ENCODE measurements at regions not wholly inside any gene's neighbourhood (a gene's known extent, or its start where the extent isn't known, plus 50 kb on each side); places are given as distances from the start of the nearest gene placed in this dataset.

DNA sequence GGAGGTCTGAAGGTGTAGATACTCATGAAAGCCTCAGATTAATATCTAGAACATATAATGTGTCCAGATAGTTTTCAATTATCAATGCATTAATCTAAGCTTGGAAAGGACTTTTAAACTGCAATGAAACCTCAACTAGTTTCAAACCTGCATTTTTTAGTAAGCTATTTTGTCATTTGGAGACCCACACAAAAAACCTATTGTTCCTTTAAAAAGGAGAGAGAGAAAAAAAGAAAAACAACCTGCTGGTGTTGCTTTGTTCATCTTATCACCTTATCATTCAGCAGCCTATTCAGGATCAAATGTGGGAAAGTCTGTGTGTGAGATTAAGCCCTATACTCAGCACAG lies 215.7 kb upstream of the PLEKHG7 start:
- TF ChIP-seq CTCF (IDR thresholded peaks at IDR 0.05; ENCODE audit: insufficient read depth, low read depth, low read length, missing control alignments): no peak
- DNase-seq (ENCODE audit: low read depth): no peak

GRCh38 chr12:92486443-92487137 lies 216.2 kb upstream of the PLEKHG7 start:
- TF ChIP-seq CTCF (IDR thresholded peaks at IDR 0.05; ENCODE audit: insufficient read depth, low read depth, low read length, missing control alignments): no peak
- H3K4me3 ChIP-seq (ENCODE audit: low read length): no peak overlapping the region
- DNase-seq (ENCODE audit: low read depth): no peak

More for the DNA sequence above, 215.7 kb upstream of the PLEKHG7 start:
- no peak overlapping the region for H3K4me3 ChIP-seq (ENCODE audit: low read length)

DNA sequence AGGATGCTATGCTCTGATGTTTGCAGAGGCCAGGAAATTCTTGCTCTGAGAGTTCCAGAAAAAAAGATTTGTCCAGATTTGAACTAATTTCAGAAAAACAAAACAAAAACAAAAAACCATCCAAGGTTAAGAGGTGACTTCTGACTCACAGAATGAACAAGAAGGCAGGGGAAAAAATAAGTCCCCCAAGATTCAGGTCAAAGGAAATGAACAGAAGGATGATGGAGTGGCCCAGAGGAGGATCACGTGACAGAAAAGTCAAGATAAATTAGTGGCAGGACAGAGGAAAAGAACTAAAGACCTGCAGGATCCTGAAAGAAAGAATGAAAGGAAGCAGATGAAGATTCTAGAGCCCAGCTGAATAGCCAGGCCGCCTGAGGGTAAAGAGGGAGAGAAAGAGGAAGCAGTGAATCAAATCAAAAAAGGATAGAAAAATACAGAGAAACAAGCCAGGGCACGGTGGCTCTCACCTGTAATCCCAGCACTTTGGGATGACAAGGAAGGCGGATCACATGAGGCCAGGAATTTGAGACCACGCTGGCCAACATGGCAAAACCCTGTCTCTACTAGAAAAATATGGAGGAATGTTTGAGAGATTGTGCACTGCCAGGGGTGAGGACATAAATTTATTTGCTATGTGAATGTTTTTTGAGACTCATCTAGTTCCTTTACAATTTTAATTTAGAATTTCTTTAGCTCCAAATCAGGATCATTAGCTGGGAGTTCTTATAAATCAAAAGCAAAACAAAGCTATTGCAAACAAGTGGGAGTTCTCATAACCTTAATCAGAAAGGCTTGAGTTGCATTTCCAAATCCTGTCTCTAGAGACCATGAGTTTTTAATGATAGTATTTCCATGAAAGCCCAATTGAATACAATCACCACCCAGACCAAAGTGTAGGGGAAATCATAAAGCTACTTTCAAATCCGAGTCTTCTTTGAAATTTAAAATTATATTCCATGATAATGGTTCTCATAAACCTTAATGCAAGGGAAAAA lies 217.1 kb upstream of the PLEKHG7 start:
- H3K4me3 ChIP-seq (ENCODE audit: low read length): no peak overlapping the region
- peak; percentile 24 for DNase-seq (ENCODE audit: low read depth)
- TF ChIP-seq CTCF (IDR thresholded peaks at IDR 0.05; ENCODE audit: insufficient read depth, low read depth, low read length, missing control alignments): no peak

DNA sequence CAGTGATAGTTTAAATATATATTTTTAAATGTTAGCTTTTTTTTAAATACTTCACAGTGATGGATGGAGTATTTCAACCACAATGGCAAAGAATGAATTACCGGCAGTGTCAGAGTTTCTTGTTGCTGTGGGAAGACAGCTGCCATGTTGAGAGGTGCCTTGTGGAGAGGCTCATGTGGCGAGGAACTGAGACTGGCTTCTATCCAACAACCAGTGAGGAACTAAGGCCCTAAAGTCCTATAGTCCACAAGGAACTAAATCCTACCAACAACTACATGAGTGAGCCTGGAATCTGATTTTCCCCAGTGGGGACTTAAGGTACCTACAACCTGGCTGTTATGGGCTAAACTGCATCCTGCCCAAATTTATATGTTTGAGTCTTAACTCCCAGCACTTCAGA lies 220.2 kb upstream of the PLEKHG7 start:
- H3K4me3 ChIP-seq (ENCODE audit: low read length): no peak overlapping the region
- DNase-seq (ENCODE audit: low read depth): no peak
- no peak for TF ChIP-seq CTCF (IDR thresholded peaks at IDR 0.05; ENCODE audit: insufficient read depth, low read depth, low read length, missing control alignments)

GRCh38 chr12:92481066-92481465 lies 221.7 kb upstream of the PLEKHG7 start:
- no peak for TF ChIP-seq CTCF (IDR thresholded peaks at IDR 0.05; ENCODE audit: insufficient read depth, low read depth, low read length, missing control alignments)
- H3K4me3 ChIP-seq (ENCODE audit: low read length): no peak overlapping the region
- DNase-seq (ENCODE audit: low read depth): no peak

GRCh38 chr12:92478692-92479091 lies 224.1 kb upstream of the PLEKHG7 start:
- TF ChIP-seq CTCF (IDR thresholded peaks at IDR 0.05; ENCODE audit: insufficient read depth, low read depth, low read length, missing control alignments): no peak
- DNase-seq (ENCODE audit: low read depth): peak; percentile 9
- no peak overlapping the region for H3K4me3 ChIP-seq (ENCODE audit: low read length)
